Caco-2 (cell line): ENCODE measurements at regions not wholly inside any gene's neighbourhood (a gene's known extent, or its start where the extent isn't known, plus 50 kb on each side); places are given as distances from the start of the nearest gene placed in this dataset.

Experiments
- BruUV-seq: library from RNA; stranded (reverse); fragments of 400-500 nt; replicated peaks from 2 replicates; lab custom pipeline; 2021; lab: Mats Ljungman, UMichigan
- CTCF ChIA-PET: fragments of 300-600 bp; sonication (Branson Sonifier 250); formaldehyde crosslinking; loops from one replicate; lab custom pipeline; 2022; ENCODE audit warnings: antibody characterized with exemption; lab: Charles Lee
- POLR2A ChIA-PET: fragments of 300-600 bp; sonication (Branson Sonifier 250); formaldehyde crosslinking; loops from one replicate; lab custom pipeline; 2022; ENCODE audit warnings: antibody characterized with exemption; lab: Charles Lee
- DNase-seq, 2 experiments: peaks; one replicate each; pipeline versions ENCODE4 v3.0.0 to v3.0.0-alpha.2; 2020 to 2022
- H3K27me3 ChIP-seq: replicated peaks from 2 replicates; pipeline ENCODE4 v1.6.0; 2011; ENCODE audit warnings: low read length; ENCODE audit not compliant: control insufficient read depth, insufficient read depth
- H3K36me3 ChIP-seq: 2 replicates; pipeline ENCODE4 v1.5.1; 2011; ENCODE audit warnings: low read length; ENCODE audit not compliant: control insufficient read depth, insufficient read depth
- H3K4me1 ChIP-seq: fragments of 250-450 bp; sonication (Bioruptor Pico); 2 replicates; pipeline ENCODE4 v1.5.1; 2020; ENCODE audit warnings: mild to moderate bottlenecking
- H3K4me3 ChIP-seq: 2 replicates; pipeline ENCODE4 v1.5.1; 2011; ENCODE audit warnings: low read depth, mild to moderate bottlenecking, control low read depth, low read length
- H3K9me3 ChIP-seq: fragments of 250-450 bp; sonication (Bioruptor Pico); 2 replicates; pipeline ENCODE4 v1.5.1; 2020; ENCODE audit warnings: mild to moderate bottlenecking, moderate library complexity
- H3K27ac Mint-ChIP-seq: one replicate; pipeline ENCODE4 v1.8.0; 2022; ENCODE audit warnings: mixed read lengths; ENCODE audit not compliant: unreplicated experiment
- H3K27me3 Mint-ChIP-seq: one replicate; pipeline ENCODE4 v1.8.0; 2022; ENCODE audit warnings: mixed read lengths; ENCODE audit not compliant: insufficient read depth, unreplicated experiment
- H3K36me3 Mint-ChIP-seq: one replicate; pipeline ENCODE4 v1.8.0; 2022; ENCODE audit warnings: mild to moderate bottlenecking, mixed read lengths; ENCODE audit not compliant: insufficient read depth, unreplicated experiment
- H3K4me1 Mint-ChIP-seq: one replicate; pipeline ENCODE4 v1.8.0; 2022; ENCODE audit warnings: low read depth, mixed read lengths; ENCODE audit not compliant: unreplicated experiment
- H3K4me3 Mint-ChIP-seq: one replicate; pipeline ENCODE4 v1.8.0; 2022; ENCODE audit warnings: mild to moderate bottlenecking, moderate library complexity, mixed read lengths; ENCODE audit not compliant: unreplicated experiment
- H3K9me3 Mint-ChIP-seq: one replicate; pipeline ENCODE4 v1.8.0; 2022; ENCODE audit warnings: mixed read lengths; ENCODE audit not compliant: unreplicated experiment
- intact Hi-C: fragments of 100-400 bp; cut with micrococcal nuclease; formaldehyde crosslinking; loops from one replicate; pipeline ENCODE4 v1.10.0; 2022; ENCODE audit not compliant: unreplicated experiment
- TF ChIP-seq, protein P1 (sequence below), 2 experiments: fragments of 200-600 bp in 1 of 2; IDR thresholded peaks; 1 replicate in 1 of 2; 2 replicates in 1 of 2; pipeline versions ENCODE4 v1.5.1 to v1.8.0; 2011 to 2022; ENCODE audit warnings: antibody characterized with exemption in 1 of 2, control low read depth in 1 of 2, inconsistent platforms in 1 of 2, low read depth in 1 of 2, low read length in 1 of 2, mild to moderate bottlenecking in 1 of 2, moderate library complexity in 1 of 2; ENCODE audit not compliant: insufficient read depth in 1 of 2, severe bottlenecking in 1 of 2, unreplicated experiment in 1 of 2

DNA sequence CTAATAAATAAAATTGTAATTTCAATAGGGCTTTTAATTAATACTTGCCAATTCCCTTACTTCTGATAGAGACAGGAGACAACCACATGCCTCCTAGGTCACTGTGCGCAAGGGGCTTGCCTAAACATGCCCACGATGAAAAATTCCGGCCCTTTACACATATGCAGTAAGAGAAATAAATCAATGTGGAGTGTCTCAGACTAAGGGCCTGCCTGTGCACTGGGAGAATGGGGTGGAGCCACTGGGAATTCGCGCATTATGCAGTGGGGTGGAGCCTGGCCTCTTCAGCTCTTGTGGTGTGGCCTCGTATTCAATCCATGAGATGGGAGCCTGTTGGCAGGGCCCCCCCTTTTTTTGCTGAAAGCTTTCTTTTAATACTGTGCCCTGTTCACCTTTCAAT, 484.5 kb downstream of the PDGFC start:
- Mint-ChIP-seq H3K4me3 (no peak overlapping the region), H3K27ac (no peak overlapping the region), H3K4me1 (no peaks in the 10 kb centered on the region), H3K9me3 (no peaks in the 10 kb centered on the region), H3K27me3 (no peaks in the 10 kb centered on the region), H3K36me3 (no peaks in the 10 kb centered on the region)
- no peaks in the 10 kb centered on the region for H3K4me1 ChIP-seq
- H3K9me3 ChIP-seq = no peaks in the 10 kb centered on the region
- no TSS peak for BruUV-seq
- ChIA-PET CTCF (no interaction called here), POLR2A (no interaction called here)
- H3K36me3 ChIP-seq = no peaks in the 10 kb centered on the region
- H3K27me3 ChIP-seq = no peaks in the 10 kb centered on the region
- DNase-seq = no peak
- no peak overlapping the region for H3K4me3 ChIP-seq
- intact Hi-C loops = no loop called here
- TF ChIP-seq, protein P1, sequence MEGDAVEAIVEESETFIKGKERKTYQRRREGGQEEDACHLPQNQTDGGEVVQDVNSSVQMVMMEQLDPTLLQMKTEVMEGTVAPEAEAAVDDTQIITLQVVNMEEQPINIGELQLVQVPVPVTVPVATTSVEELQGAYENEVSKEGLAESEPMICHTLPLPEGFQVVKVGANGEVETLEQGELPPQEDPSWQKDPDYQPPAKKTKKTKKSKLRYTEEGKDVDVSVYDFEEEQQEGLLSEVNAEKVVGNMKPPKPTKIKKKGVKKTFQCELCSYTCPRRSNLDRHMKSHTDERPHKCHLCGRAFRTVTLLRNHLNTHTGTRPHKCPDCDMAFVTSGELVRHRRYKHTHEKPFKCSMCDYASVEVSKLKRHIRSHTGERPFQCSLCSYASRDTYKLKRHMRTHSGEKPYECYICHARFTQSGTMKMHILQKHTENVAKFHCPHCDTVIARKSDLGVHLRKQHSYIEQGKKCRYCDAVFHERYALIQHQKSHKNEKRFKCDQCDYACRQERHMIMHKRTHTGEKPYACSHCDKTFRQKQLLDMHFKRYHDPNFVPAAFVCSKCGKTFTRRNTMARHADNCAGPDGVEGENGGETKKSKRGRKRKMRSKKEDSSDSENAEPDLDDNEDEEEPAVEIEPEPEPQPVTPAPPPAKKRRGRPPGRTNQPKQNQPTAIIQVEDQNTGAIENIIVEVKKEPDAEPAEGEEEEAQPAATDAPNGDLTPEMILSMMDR (IDR thresholded peaks at IDR 0.05; ENCODE audit: insufficient read depth in 1 of 2, low read depth in 1 of 2, low read length in 1 of 2, severe bottlenecking in 1 of 2, unreplicated experiment in 1 of 2) = no peak

- intact Hi-C loops = no loop called here
- no peaks in the 10 kb centered on the region for H3K36me3 ChIP-seq
- no peaks in the 10 kb centered on the region for H3K4me1 Mint-ChIP-seq
- H3K27me3 Mint-ChIP-seq = no peaks in the 10 kb centered on the region
- H3K4me3 ChIP-seq = no peak overlapping the region
- no peaks in the 10 kb centered on the region for H3K27me3 ChIP-seq
- CTCF ChIA-PET = no interaction called here
- POLR2A ChIA-PET = no interaction called here
- TF ChIP-seq, protein P1 (IDR thresholded peaks at IDR 0.05; ENCODE audit: insufficient read depth in 1 of 2, low read depth in 1 of 2, low read length in 1 of 2, severe bottlenecking in 1 of 2, unreplicated experiment in 1 of 2) = no peak
- H3K36me3 Mint-ChIP-seq = no peaks in the 10 kb centered on the region
- no TSS peak for BruUV-seq
- no peak overlapping the region for H3K27ac Mint-ChIP-seq
- H3K9me3 ChIP-seq = no peaks in the 10 kb centered on the region
- no peaks in the 10 kb centered on the region for H3K4me1 ChIP-seq
- no peak for DNase-seq
- no peak overlapping the region for H3K4me3 Mint-ChIP-seq
- H3K9me3 Mint-ChIP-seq = no peaks in the 10 kb centered on the region
Measured at GRCh38 chr4:156481845-156482244, 489.8 kb downstream of the PDGFC start.

DNA sequence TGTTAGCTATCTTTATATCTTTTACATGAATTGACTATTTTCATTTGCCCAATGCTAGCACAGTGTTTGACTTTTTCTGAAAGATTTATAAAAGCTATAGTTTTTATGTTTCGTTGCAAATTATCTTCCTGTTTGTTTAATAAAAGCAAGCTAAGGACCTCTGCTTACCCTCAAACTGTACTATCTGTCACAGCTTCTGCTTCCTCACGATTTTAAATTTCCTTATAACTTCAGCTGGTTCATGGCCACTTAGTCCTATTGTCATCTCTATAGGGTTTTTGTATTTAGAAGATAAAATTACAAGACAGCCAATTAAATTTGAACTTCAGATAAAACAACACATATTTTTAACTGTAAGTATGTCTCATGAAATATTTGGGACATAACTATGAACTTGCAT, 494.0 kb downstream of the PDGFC start:
- Mint-ChIP-seq H3K4me3 (no peak overlapping the region), H3K4me1 (no peaks in the 10 kb centered on the region), H3K27ac (no peak overlapping the region), H3K9me3 (no peaks in the 10 kb centered on the region), H3K36me3 (no peaks in the 10 kb centered on the region), H3K27me3 (no peaks in the 10 kb centered on the region)
- H3K9me3 ChIP-seq = no peaks in the 10 kb centered on the region
- BruUV-seq = no TSS peak
- POLR2A ChIA-PET = no interaction called here
- H3K36me3 ChIP-seq = no peaks in the 10 kb centered on the region
- intact Hi-C loops = no loop called here
- CTCF ChIA-PET = no interaction called here
- no peak overlapping the region for H3K4me3 ChIP-seq
- H3K27me3 ChIP-seq = no peaks in the 10 kb centered on the region
- TF ChIP-seq, protein P1 (IDR thresholded peaks at IDR 0.05; ENCODE audit: insufficient read depth in 1 of 2, low read depth in 1 of 2, low read length in 1 of 2, severe bottlenecking in 1 of 2, unreplicated experiment in 1 of 2) = no peak
- no peaks in the 10 kb centered on the region for H3K4me1 ChIP-seq
- DNase-seq = no peak
